ENCODE measurements at regions not wholly inside any gene's neighbourhood (a gene's known extent, or its start where the extent isn't known, plus 50 kb on each side); places are given as distances from the start of the nearest gene placed in this dataset.

- no peaks in the 10 kb centered on the region for H3K79me1 ChIP-seq (ENCODE audit: insufficient read depth, low read depth, low read length, poor library complexity, severe bottlenecking)
- H3K4ac ChIP-seq (ENCODE audit: low read depth, low read length) = no peak overlapping the region
- no peak overlapping the region for H3K27ac Mint-ChIP-seq
- H3K23me2 ChIP-seq (ENCODE audit: insufficient read length, low read depth, low read length, poor library complexity, severe bottlenecking) = no peaks in the 10 kb centered on the region
- no peak overlapping the region for H2BK15ac ChIP-seq (ENCODE audit: low read depth, low read length)
- H3K9me3 ChIP-seq (ENCODE audit: control insufficient read depth, low read depth, low read length) = no peaks in the 10 kb centered on the region
- no peak overlapping the region for H3K14ac ChIP-seq (ENCODE audit: insufficient read depth, low read length)
- no peak overlapping the region for H3T11ph ChIP-seq (ENCODE audit: low read length)
- H4K8ac ChIP-seq (replicated peaks; ENCODE audit: insufficient read length, low read depth, low read length) = no peak overlapping the region
- no peak overlapping the region for H3K9ac ChIP-seq (ENCODE audit: extremely low read depth, insufficient read length, low read length)
- no peak overlapping the region for H3K18ac ChIP-seq (ENCODE audit: insufficient read length, low read depth, low read length)
- H2BK5ac ChIP-seq (ENCODE audit: insufficient read length, low read length) = no peak overlapping the region
- no peak overlapping the region for H3K23ac ChIP-seq (ENCODE audit: insufficient read length, low read depth, low read length)
- no peak for DNase-seq
- no peak overlapping the region for H3K56ac ChIP-seq (ENCODE audit: insufficient read length, low read depth, low read length)
- H4K20me1 ChIP-seq (ENCODE audit: control insufficient read depth, insufficient read depth, insufficient read length) = no peaks in the 10 kb centered on the region
- H2BK12ac ChIP-seq (ENCODE audit: insufficient read length, low read depth, low read length) = no peak overlapping the region
- no peaks in the 10 kb centered on the region; a peak in 1 of 7 replicates for H3K36me3 Mint-ChIP-seq (ENCODE audit: insufficient read depth in 1 of 3, low read depth in 3 of 3)
- WGBS (ENCODE audit: extremely low coverage, insufficient read length, low lambda C conversion rate) = no CpG with 5 or more reads among the region's 5 CpGs
- peaks cover 0 to 4% of the 10 kb centered on the region in 2 experiments; a peak in 3 of 4 replicates for H3K4me1 Mint-ChIP-seq
- no peak for TF ChIP-seq CTCF (conservative IDR thresholded peaks at IDR 0.05)
- no peaks in the 10 kb centered on the region for H3K9me3 Mint-ChIP-seq
- peaks cover 5% of the 10 kb centered on the region; the same call in 1 of the 2 replicates for H3K27me3 Mint-ChIP-seq (ENCODE audit: low read depth)
- no peak overlapping the region for H2BK20ac ChIP-seq (ENCODE audit: low read depth, low read length, poor library complexity, severe bottlenecking)
- no peak overlapping the region for H2AK5ac ChIP-seq (ENCODE audit: insufficient read length, low read length)
- no peaks in the 10 kb centered on the region for H3K4me1 ChIP-seq (ENCODE audit: insufficient read depth, low read length)
- no peak overlapping the region for H3K27ac ChIP-seq (ENCODE audit: insufficient read length, low read depth, low read length)
- no peaks in the 10 kb centered on the region for H3K27me3 ChIP-seq (ENCODE audit: insufficient read depth, low read length)
- no peak overlapping the region for H2AFZ ChIP-seq (ENCODE audit: low read length)
- H3K79me2 ChIP-seq (ENCODE audit: insufficient read depth, low read length) = no peaks in the 10 kb centered on the region
- no peak overlapping the region for H4K5ac ChIP-seq (ENCODE audit: insufficient read length, low read depth, low read length)
- H4K91ac ChIP-seq (ENCODE audit: insufficient read length, low read depth, low read length) = no peak overlapping the region
- no peak overlapping the region for H3K4me3 Mint-ChIP-seq
- no peak overlapping the region for H3K4me2 ChIP-seq (ENCODE audit: insufficient read depth, insufficient read length, low read length)
- no peak overlapping the region for H2BK120ac ChIP-seq (ENCODE audit: low read depth, low read length, poor library complexity, severe bottlenecking)
Observed at GRCh38 chr18:73939391-73939790, 208.2 kb downstream of the FBXO15 start.

Data from H9 (cell line).